Eye (tissue), 1 donor: ENCODE measurements at regions not wholly inside any gene's neighbourhood (a gene's known extent, or its start where the extent isn't known, plus 50 kb on each side); places are given as distances from the start of the nearest gene placed in this dataset.
A peak's percentile ranks its signal among the peaks of the same experiment; 100 is the strongest.

Experiments used
- DNase-seq: peaks from one replicate; pipeline ENCODE4 v3.0.0-alpha.2; 2015

DNA sequence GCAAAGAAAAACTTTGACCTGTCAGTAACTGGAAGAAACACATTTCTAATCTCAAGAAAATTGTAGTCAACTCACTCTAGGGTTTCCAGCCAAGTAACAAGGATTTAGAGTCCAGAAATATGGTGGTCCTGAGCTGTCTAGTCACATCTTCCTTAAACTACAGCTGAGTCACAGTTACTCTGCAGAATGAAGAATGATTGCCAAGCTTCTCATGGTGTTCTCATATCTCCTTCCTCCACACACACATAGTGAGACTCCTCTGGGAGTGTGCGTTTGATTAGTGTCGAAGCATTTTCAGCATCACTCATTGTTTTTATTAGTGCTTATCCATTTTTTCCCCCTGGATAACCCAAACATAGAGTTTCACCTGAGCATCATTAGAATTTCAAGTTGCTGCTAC is 93.1 kb upstream of the CXCL12 start:
- no peak for DNase-seq

- DNase-seq = peak; percentile 10
These were observed 94.2 kb upstream of the CXCL12 start for GRCh38 chr10:44478876-44479705.

GRCh38 chr10:44492678-44493077 is 107.8 kb upstream of the CXCL12 start:
- DNase-seq = no peak

- no peak for DNase-seq
These were observed 113.3 kb upstream of the CXCL12 start for GRCh38 chr10:44498222-44498621.

- DNase-seq = no peak
These were observed 115.6 kb upstream of the CXCL12 start for GRCh38 chr10:44500451-44500850.

DNA sequence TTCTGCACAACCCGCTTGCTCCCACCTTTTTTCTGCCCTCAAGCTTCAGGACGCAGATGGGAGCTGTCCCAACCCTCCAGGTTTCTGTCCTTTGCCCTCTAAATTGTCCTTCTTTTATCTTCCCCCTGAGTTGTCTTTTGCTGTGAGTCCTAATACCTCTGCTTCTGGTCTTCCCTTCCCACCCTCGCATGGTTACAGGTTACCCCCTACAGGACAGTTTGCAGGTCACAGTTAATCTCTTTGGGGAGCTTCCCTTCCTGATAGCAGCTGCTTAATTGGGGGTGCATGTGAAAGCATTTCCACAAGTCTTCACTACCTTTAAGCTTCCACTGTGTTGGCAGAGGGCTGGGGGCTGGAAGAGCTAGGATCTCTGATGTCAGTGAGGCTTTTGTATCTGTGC is 121.5 kb upstream of the CXCL12 start:
- DNase-seq = no peak

DNA sequence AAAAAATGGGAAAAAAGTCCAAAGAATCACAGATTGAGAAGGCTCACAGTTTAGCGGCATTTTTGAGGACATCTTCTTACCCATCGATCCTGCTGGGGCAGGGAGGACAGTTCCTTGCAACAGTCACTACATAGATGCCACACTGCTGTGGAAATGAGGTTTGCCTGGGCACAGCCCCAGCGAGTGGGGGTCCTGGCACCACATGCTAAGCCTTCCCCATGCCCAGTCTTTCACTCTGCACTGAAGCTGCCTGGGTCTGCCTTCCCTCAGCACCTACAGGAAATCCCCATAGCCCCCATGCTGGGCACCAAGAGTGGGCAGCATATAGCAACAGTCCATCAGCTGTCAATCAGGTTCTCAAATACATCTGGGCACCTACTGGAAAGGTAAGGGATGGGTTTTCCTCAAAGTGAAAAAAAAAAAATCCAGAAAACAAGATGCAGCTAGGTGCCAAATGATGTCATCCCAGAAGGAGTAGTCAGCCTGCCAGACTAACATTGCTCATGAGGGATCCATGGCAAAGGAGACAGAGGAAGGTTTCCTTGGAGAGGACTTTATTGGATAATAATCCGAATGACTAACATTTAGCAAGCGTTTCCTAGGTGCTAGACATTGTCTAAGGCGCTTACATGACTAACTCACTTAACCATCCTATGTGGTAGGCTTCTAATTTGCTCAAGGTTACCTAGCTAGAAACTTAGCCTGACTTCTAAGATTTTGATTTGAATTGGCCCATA is 125.7 kb upstream of the CXCL12 start:
- DNase-seq = no peak

- DNase-seq = no peak
These were observed 126.3 kb upstream of the CXCL12 start for GRCh38 chr10:44511166-44511565.

- DNase-seq = no peak
These were observed 126.7 kb upstream of the CXCL12 start for GRCh38 chr10:44511601-44512000.

GRCh38 chr10:44512431-44513022 is 127.6 kb upstream of the CXCL12 start:
- DNase-seq = no peak

- DNase-seq = no peak
These were observed 128.7 kb upstream of the CXCL12 start for GRCh38 chr10:44513591-44513990.

DNA sequence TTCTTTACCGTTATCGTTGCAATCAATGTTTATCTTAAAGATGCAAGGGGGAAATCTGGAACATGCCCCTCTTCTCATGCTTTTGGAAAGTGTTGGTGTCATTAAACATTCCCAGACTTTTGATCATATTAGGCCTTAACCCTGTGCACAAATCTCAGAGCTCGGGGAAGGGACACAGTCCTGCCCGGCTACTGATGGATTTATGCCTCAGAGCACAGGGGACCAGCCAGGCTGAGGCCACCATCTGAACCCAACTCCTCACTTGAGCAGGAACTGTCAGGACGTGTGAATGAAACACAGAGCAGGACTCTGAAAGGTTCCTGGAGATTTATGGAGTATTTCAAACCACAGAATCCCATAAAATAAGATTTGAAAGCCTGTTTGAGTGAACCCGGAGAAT is 132.0 kb upstream of the CXCL12 start:
- DNase-seq = no peak

GRCh38 chr10:44517635-44518034 is 132.7 kb upstream of the CXCL12 start:
- no peak for DNase-seq

GRCh38 chr10:44519361-44519760 is 134.5 kb upstream of the CXCL12 start:
- DNase-seq = no peak

DNA sequence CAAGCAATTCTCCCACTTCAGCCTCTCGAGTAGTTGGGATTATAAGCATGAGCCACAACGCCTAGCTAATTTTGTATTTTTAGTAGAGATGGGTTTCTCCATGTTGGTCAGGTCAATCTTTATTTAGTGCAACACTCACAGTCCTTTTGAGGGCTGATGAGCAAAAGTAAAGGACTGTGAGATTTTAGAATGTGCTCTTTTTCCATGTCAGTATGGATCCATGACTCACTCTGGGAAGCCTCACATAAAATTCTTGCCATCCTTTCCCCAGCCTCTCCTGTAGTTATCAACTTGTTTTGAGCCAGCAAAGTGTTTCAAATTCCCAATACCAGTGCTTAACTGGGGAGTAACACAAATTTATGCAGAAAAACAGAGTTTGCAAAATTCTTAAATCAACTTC is 135.8 kb upstream of the CXCL12 start:
- no peak for DNase-seq

- DNase-seq = no peak
These were observed 154.3 kb upstream of the CXCL12 start for GRCh38 chr10:44539178-44539577.

GRCh38 chr10:44552726-44553125 is 167.8 kb upstream of the CXCL12 start:
- DNase-seq = no peak

DNA sequence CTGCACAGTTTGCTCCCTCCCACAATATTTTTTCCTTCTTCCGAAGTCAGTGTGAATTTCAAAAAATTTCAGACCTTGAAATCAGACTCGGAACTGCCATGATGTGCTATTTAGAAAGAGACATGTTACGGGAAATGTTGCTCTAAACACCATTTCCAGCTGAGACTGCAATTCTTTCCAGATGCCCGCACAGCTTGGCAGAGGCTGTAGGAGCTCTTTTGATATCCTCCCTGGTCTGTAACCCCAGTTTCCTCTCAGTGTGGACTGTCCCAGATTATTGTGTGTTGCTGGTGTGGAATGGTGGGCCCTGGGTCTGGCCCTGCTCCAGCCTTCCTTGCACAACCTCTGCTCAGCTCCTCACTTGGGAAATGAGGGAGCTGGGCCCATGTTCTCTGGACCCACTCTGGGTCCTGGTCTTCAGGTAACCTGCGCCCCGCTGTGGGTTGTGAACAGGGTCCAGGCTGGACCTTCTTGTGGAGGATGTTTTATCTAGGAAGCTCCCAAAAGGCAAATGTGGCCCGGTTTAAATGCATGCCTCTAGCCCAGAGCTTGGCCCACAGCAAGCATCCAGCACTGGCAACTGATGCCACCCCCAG is 172.8 kb upstream of the CXCL12 start:
- DNase-seq = peak; percentile 20

DNA sequence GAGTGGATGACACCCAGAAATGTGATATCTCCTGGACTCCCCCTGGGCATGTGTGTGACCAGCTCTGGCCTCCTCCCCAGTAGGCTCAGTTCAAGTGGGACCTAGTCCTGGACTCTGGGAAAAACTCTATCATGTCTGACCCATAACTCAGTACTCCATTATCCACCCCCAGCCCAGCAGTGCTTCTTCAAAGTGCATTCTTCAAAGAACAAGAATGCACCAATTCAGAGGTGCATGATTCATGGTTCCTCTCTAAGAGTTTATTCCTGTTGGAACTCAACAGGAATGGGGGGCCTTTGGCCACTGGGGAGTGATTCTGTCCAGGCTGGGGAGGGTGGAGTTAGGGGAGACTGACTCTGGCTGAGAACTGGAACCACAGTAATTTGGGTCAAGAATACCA is 173.6 kb upstream of the CXCL12 start:
- DNase-seq = no peak

- DNase-seq = no peak
These were observed 179.5 kb upstream of the CXCL12 start for GRCh38 chr10:44564361-44564760.

DNA sequence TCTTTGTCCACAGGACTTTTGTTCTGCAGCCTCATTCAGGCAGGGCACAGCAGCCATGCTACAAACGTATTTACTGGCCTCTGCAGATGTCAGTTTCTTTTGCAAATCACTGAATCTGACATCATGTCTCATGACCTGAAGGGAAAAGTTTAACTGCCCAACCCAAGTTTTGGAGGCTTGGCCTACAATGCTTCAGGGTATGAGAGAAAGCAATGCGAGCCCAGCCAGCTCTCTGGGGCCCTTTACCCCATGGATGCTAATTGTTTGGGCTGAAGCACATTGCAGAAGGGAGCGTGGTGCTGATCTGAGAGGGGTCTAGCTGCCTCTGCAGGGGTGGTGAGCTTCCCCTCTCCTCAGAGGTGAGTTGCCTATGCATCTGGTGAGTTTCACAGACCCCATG is 179.9 kb upstream of the CXCL12 start:
- peak; percentile 27 for DNase-seq

- DNase-seq = no peak
These were observed 181.9 kb upstream of the CXCL12 start for GRCh38 chr10:44566786-44567185.

DNA sequence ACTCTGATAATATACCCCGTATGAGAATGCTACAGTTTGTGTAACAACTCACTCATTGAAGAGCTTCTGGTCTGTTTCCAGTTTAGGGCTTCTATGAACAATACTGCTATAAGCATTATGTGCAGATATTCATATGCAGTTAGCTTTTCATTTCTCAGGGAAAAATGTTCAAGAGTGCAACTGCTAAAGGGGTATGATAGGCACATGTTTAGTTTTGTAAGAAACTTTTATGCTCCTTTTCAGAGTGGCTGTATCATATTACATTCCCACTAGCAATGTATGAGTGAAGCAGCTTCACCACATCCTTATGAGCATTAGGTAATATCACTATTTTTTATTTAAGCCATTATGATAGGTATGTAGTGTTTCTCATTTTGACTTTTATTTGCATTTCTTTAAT is 182.6 kb upstream of the CXCL12 start:
- no peak for DNase-seq
